AG10803 (cell line): ENCODE measurements at regions not wholly inside any gene's neighbourhood (a gene's known extent, or its start where the extent isn't known, plus 50 kb on each side); places are given as distances from the start of the nearest gene placed in this dataset.
A peak's percentile ranks its signal among the peaks of the same experiment; 100 is the strongest.
"Not testable (repeated sequence)": the region's sequence is repeated elsewhere in the genome, so short reads cannot be mapped to it uniquely, and the experiment has no call there.

ENCODE experiments used
- DNase-seq: peaks from one replicate; pipeline ENCODE4 v3.0.0; 2010; ENCODE audit warnings: low read depth
- H3K4me3 ChIP-seq: 2 replicates; pipeline ENCODE4 v1.5.1; 2011; ENCODE audit warnings: mild to moderate bottlenecking, low read length, control low read depth
- CTCF ChIP-seq: conservative IDR thresholded peaks from 2 replicates; pipeline ENCODE4 v1.5.1; 2011; ENCODE audit warnings: mild to moderate bottlenecking, low read length, control low read depth, inconsistent platforms

GRCh38 chr1:143718021-143718420 is 253.8 kb downstream of the FAM72C start:
- no peak for TF ChIP-seq CTCF
- no peak for DNase-seq

GRCh38 chr1:143717434-143717833 is 254.4 kb downstream of the FAM72C start:
- no peak for DNase-seq
- no peak overlapping the region for H3K4me3 ChIP-seq
- TF ChIP-seq CTCF, result no peak

More at GRCh38 chr1:143718021-143718420, 253.8 kb downstream of the FAM72C start:
- H3K4me3 ChIP-seq, result no peak overlapping the region

DNA sequence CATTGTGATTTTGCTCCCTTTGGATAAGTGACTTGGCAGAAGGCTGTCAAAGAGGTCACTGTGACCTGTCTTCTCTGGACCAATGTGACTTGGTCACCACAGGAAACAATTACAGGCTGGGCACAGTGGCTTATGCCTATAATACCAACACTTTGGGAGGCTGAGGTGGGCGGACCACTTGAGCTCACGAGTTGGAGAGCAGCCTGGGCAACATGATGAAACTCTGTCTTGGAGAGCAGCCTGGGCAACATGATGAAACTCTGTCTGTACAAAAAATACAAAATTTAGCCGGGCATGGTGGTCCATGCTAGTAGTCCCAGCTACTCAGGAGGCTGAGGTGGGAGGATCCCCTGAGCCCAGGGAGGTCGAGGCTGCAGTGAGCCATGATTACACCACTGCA is 256.9 kb downstream of the FAM72C start:
- not testable (repeated sequence) for H3K4me3 ChIP-seq

GRCh38 chr1:143709606-143710259 is 262.1 kb downstream of the FAM72C start:
- peak; percentile 39 for TF ChIP-seq CTCF
- DNase-seq, H3K4me3 ChIP-seq: not testable (repeated sequence)

More for the DNA sequence above, 256.9 kb downstream of the FAM72C start:
- DNase-seq, result not testable (repeated sequence)

- H3K4me3 ChIP-seq, DNase-seq: not testable (repeated sequence)
Measured at GRCh38 chr1:143702739-143703138, 269.0 kb downstream of the FAM72C start.

DNA sequence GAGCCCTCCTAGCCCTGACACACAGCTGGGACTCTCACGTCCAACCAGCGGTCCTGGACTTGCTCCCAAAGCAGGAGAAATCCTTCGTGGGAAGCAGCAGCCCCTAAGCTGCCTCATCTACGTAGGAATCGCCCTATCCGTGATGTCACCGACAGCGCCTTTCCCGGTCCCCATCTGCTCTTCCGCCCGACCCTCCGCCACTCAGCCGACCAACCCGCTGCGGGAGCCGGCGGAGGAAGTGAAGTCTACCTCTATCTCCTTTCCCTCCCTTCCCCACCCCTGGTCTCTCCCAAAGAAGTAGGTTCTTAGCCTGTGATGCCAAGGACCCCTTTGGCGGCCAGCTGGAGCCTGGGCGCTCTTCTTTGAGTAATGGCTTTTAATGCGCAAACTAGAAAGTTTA is 272.1 kb downstream of the FAM72C start:
- H3K4me3 ChIP-seq, result no peak overlapping the region
- no peak for DNase-seq
- TF ChIP-seq CTCF, result no peak

DNA sequence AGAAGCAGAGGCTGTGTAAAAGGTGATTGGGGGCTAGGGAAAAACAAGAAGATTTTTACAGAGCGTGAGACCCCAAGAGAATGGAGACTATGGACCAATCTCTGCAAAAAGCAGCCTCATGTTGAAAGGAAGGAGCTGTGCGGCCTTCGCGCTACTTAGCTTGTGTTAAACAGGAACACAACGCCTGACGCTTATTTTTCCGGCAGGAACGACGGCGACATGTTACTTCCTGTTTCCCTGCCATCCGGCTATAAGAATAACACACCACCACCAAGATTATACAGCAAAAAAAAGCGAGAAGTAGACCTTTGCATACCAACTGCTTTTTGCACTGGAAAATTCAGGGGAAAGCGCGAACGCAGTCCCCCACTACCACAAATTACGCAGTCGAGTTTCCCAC is 272.7 kb downstream of the FAM72C start:
- no peak for DNase-seq

More for the DNA sequence above, 272.7 kb downstream of the FAM72C start:
- H3K4me3 ChIP-seq, result no peak overlapping the region
- no peak for TF ChIP-seq CTCF
